ENCODE measurements at regions not wholly inside any gene's neighbourhood (a gene's known extent, or its start where the extent isn't known, plus 50 kb on each side); places are given as distances from the start of the nearest gene placed in this dataset.

- no peak for ATAC-seq
- TF ChIP-seq OSR1 (CRISPR knock-in tag; IDR thresholded peaks at IDR 0.05) (no peak), CREB5 (CRISPR knock-in tag; IDR thresholded peaks at IDR 0.05; ENCODE audit: low read depth) (no peak), PPARA (CRISPR knock-in tag; IDR thresholded peaks at IDR 0.05; ENCODE audit: borderline replicate concordance) (no peak), ZNF565 (CRISPR knock-in tag; conservative IDR thresholded peaks at IDR 0.05; ENCODE audit: low read depth) (no peak), TCF4 (CRISPR knock-in tag; IDR thresholded peaks at IDR 0.05; ENCODE audit: borderline replicate concordance) (no peak), ZFP30 (CRISPR knock-in tag; IDR thresholded peaks at IDR 0.05) (no peak), TSHZ2 (CRISPR knock-in tag; IDR thresholded peaks at IDR 0.05) (no peak), ZNF70 (CRISPR knock-in tag; IDR thresholded peaks at IDR 0.05) (no peak), ESRRG (CRISPR knock-in tag; IDR thresholded peaks at IDR 0.05) (no peak)
Observed at GRCh38 chr5:79890930-79891249, 100.2 kb downstream of the MTX3 start.

- TF ChIP-seq ZNF565 (CRISPR knock-in tag; conservative IDR thresholded peaks at IDR 0.05; ENCODE audit: low read depth), result no peak
- no peak for TF ChIP-seq TSHZ2 (CRISPR knock-in tag; IDR thresholded peaks at IDR 0.05)
- TF ChIP-seq ZFP30 (CRISPR knock-in tag; IDR thresholded peaks at IDR 0.05), result no peak
- no peak for TF ChIP-seq ZC3H10 (CRISPR knock-in tag; IDR thresholded peaks at IDR 0.05)
- TF ChIP-seq OSR1 (CRISPR knock-in tag; IDR thresholded peaks at IDR 0.05), result no peak
- no peak for TF ChIP-seq PATZ1 (CRISPR knock-in tag; IDR thresholded peaks at IDR 0.05; ENCODE audit: borderline replicate concordance)
- no peak for TF ChIP-seq CSDC2 (CRISPR knock-in tag; IDR thresholded peaks at IDR 0.05)
- TF ChIP-seq POU6F1 (CRISPR knock-in tag; IDR thresholded peaks at IDR 0.05; ENCODE audit: borderline replicate concordance, low read depth), result no peak
- no peak for TF ChIP-seq ZFP3 (CRISPR knock-in tag; IDR thresholded peaks at IDR 0.05)
- TF ChIP-seq CSRNP3 (CRISPR knock-in tag; IDR thresholded peaks at IDR 0.05), result no peak
- TF ChIP-seq TCF4 (CRISPR knock-in tag; IDR thresholded peaks at IDR 0.05; ENCODE audit: borderline replicate concordance), result no peak
- ATAC-seq, result no peak
Observed at GRCh38 chr5:79890119-79890929, 100.7 kb downstream of the MTX3 start.

GRCh38 chr5:79888643-79889042 lies 102.4 kb downstream of the MTX3 start:
- TF ChIP-seq ZC3H10 (CRISPR knock-in tag; IDR thresholded peaks at IDR 0.05), result no peak
- no peak for TF ChIP-seq ZFP30 (CRISPR knock-in tag; IDR thresholded peaks at IDR 0.05)
- no peak for TF ChIP-seq TSHZ2 (CRISPR knock-in tag; IDR thresholded peaks at IDR 0.05)
- TF ChIP-seq ZFP3 (CRISPR knock-in tag; IDR thresholded peaks at IDR 0.05), result no peak
- TF ChIP-seq PATZ1 (CRISPR knock-in tag; IDR thresholded peaks at IDR 0.05; ENCODE audit: borderline replicate concordance), result no peak
- ATAC-seq, result no peak
